ENCODE measurements at regions not wholly inside any gene's neighbourhood (a gene's known extent, or its start where the extent isn't known, plus 50 kb on each side); places are given as distances from the start of the nearest gene placed in this dataset.
A peak's percentile ranks its signal among the peaks of the same experiment; 100 is the strongest.

GRCh38 chr1:55326496-55327243 lies 111.5 kb upstream of the USP24 start:
- no peak overlapping the region for H3K4me3 Mint-ChIP-seq
- ATAC-seq (replicated peaks) = no peak
- no peak overlapping the region for H3K27ac Mint-ChIP-seq

DNA sequence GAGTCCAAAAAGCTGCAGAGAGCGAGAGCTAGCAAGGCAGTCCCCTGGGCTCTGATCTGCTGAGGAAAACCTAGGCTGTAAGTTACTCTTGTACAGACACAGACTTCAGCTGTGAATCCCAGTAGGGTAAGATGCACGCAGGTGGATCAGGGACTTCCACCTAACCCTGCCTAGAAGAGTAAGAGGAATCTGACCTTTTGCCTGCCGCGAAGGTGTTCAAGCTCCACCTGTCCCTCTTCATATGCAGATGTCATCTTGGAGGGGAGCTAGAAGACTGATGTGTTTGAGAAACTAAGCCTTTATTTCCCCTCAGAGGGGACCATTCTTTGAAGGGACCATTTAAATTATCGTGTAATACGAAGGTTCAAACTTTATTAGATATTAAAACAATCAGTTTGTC lies 108.6 kb upstream of the USP24 start:
- Mint-ChIP-seq H3K36me3 (peaks cover 0 to 4% of the 10 kb centered on the region in 2 donors), H3K4me1 (peaks cover 3 to 6% of the 10 kb centered on the region in 2 donors), H3K4me3 (no peak overlapping the region), H3K9me3 (no peaks in the 10 kb centered on the region), H3K27ac (no peak overlapping the region), H3K27me3 (peaks cover 7 to 24% of the 10 kb centered on the region in 2 donors)
- no peak for ATAC-seq (replicated peaks)
- DNase-seq = no peak

More at GRCh38 chr1:55326496-55327243, 111.5 kb upstream of the USP24 start:
- H3K9me3 Mint-ChIP-seq = no peaks in the 10 kb centered on the region
- no peak for DNase-seq
- H3K4me1 Mint-ChIP-seq = no peaks in the 10 kb centered on the region
- no peaks in the 10 kb centered on the region for H3K36me3 Mint-ChIP-seq
- H3K27me3 Mint-ChIP-seq = peaks cover 12 to 27% of the 10 kb centered on the region in 2 donors

DNA sequence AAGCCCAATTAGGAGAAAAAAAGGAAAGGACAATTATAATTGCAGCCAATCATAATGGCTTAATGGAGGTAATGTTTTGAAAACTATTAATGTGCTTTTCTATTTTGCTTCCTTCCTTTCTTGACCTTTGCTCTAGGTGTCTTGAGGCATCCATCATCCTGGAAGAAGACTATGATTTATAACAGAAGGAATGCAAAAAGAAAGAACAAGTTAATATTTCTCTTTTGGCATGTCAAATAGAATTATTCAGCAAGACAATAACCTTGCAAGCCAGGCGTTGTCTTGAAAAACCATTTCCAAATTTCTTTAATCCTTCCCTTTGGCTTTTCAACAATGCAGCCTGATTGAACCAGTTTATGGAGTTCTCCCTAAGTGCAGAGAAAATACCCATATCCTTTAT lies 107.7 kb upstream of the USP24 start:
- peaks cover 7 to 21% of the 10 kb centered on the region in 2 donors for H3K27me3 Mint-ChIP-seq
- peaks cover 0 to 4% of the 10 kb centered on the region in 2 donors for H3K36me3 Mint-ChIP-seq
- H3K9me3 Mint-ChIP-seq = no peaks in the 10 kb centered on the region
- ATAC-seq (replicated peaks) (no peak), DNase-seq (no peak)
- no peak overlapping the region for H3K27ac Mint-ChIP-seq
- H3K4me1 Mint-ChIP-seq = peaks cover 9 to 15% of the 10 kb centered on the region in 2 donors
- H3K4me3 Mint-ChIP-seq = no peak overlapping the region

GRCh38 chr1:55321942-55322341 lies 106.8 kb upstream of the USP24 start:
- Mint-ChIP-seq H3K27ac (no peak overlapping the region), H3K9me3 (no peaks in the 10 kb centered on the region), H3K4me1 (peaks cover 13 to 24% of the 10 kb centered on the region in 2 donors), H3K4me3 (no peak overlapping the region), H3K27me3 (peaks cover 7 to 15% of the 10 kb centered on the region in 2 donors), H3K36me3 (peaks cover 0 to 4% of the 10 kb centered on the region in 2 donors)
- ATAC-seq (replicated peaks) (no peak), DNase-seq (no peak)

GRCh38 chr1:55320891-55321290 lies 105.7 kb upstream of the USP24 start:
- DNase-seq (no peak), ATAC-seq (replicated peaks) (no peak)
- Mint-ChIP-seq H3K27me3 (peaks cover 0 to 7% of the 10 kb centered on the region in 2 donors), H3K4me1 (peaks cover 14 to 29% of the 10 kb centered on the region in 2 donors), H3K9me3 (no peaks in the 10 kb centered on the region), H3K27ac (no peak overlapping the region), H3K36me3 (peaks cover 0 to 4% of the 10 kb centered on the region in 2 donors), H3K4me3 (no peak overlapping the region)

DNA sequence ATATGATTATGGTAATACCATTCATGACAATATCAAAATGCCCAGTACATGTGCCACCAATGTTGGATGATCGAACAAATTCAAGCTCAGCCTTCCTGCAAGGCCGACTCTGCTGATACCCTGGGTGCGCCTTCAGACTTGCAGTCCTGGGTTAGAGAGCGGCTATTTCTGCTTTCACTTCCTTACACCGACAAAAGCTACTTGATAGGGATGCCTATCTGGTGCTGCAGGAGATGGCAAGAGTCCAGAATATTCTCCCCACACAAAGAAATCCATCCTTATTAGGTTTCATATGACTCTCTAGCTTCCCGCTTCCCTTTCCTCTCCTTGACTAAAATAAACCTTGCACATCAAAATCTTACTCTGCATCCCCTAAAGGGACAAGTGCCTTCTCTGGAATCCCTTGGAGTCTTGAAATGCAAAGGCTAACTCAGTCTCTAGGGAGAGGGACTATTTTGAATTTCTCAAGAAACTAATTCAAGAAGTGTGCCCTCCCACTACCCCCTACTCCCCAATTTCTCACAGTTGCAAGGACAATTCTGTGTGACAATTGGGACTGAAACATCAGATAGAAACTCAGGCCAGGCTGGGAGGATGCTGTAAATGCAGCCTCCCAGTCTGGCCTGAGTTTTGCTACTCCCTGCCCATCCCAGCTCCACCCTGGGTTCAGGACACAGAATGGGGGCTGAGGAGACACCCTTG lies 103.1 kb upstream of the USP24 start:
- Mint-ChIP-seq H3K4me3 (no peak overlapping the region), H3K9me3 (no peaks in the 10 kb centered on the region), H3K27ac (no peak overlapping the region), H3K4me1 (peaks cover 16 to 29% of the 10 kb centered on the region in 2 donors), H3K27me3 (no peaks in the 10 kb centered on the region), H3K36me3 (peaks cover 0 to 7% of the 10 kb centered on the region in 2 donors)
- DNase-seq = peak; percentile 6
- peak; percentile 90 to 91 for ATAC-seq (replicated peaks)

- Mint-ChIP-seq H3K27me3 (no peaks in the 10 kb centered on the region), H3K4me3 (no peak overlapping the region), H3K36me3 (peaks cover 0 to 7% of the 10 kb centered on the region in 2 donors), H3K4me1 (peaks cover 16 to 29% of the 10 kb centered on the region in 2 donors), H3K27ac (no peak overlapping the region), H3K9me3 (no peaks in the 10 kb centered on the region)
- DNase-seq (no peak), ATAC-seq (replicated peaks) (peak in 1 of 2 donors; percentile 21)
These were observed 102.5 kb upstream of the USP24 start for GRCh38 chr1:55317673-55318072.

DNA sequence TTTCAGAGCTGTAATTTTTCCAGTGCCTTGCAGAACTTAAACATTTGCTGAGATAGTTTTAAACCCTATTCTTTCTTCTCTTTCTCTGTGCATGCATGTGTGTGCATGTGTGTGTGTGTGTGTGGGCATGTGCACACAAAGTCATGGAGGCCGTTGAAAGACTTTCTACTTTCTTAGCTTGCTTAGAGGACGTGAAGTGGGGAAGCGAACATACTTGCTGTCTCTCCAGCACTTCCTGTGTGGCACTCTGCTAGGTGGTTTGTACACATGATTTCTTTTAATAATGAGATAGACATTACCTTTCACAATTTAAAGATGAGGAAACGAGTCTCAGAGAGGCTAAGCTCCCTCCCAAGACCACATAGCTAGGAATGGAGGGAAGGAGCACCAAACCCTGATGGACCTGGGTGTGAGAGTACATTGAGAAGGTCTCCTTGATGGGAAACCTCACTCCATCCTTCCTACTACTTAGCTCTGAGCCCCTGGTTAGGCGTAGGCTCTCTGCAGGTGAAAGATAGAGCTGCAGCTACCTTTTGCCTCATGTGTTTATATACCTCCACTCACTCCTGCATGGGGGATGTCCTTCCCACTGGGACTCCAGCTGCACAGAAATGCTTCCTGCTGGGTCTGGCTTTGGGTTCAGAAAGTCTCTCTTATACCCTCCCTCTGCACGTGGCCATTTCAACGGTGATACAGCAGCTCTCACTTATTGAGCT lies 101.9 kb upstream of the USP24 start:
- H3K27ac Mint-ChIP-seq = no peak overlapping the region
- H3K36me3 Mint-ChIP-seq = peaks cover 0 to 8% of the 10 kb centered on the region in 2 donors
- no peaks in the 10 kb centered on the region for H3K9me3 Mint-ChIP-seq
- H3K4me1 Mint-ChIP-seq = peaks cover 16 to 29% of the 10 kb centered on the region in 2 donors
- no peaks in the 10 kb centered on the region for H3K27me3 Mint-ChIP-seq
- no peak for DNase-seq
- ATAC-seq (replicated peaks) = no peak
- H3K4me3 Mint-ChIP-seq = no peak overlapping the region

DNA sequence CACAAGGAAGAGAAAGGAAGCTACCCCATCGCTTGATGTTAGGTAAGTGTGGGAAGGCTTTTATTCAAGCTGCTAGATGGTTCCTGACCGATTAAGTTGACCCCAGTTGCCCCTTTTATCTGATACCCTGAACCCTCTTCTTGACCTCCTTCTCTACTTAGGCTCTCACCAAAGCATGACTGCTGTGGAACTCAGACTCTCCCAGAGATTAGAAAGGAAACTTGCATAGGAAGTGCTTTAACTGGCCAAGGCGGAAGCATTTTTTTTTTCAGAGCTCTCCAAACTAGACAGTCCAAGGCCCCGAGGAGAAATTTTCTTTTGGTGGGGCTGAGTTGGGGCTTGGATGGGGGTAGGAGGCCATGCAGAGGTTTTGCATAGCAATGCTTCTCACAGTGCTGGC lies 101.3 kb upstream of the USP24 start:
- Mint-ChIP-seq H3K27ac (no peak overlapping the region), H3K4me1 (peaks cover 16 to 29% of the 10 kb centered on the region in 2 donors), H3K27me3 (no peaks in the 10 kb centered on the region), H3K36me3 (peaks cover 0 to 10% of the 10 kb centered on the region in 2 donors), H3K9me3 (no peaks in the 10 kb centered on the region), H3K4me3 (no peak overlapping the region)
- DNase-seq = no peak
- ATAC-seq (replicated peaks) = no peak

DNA sequence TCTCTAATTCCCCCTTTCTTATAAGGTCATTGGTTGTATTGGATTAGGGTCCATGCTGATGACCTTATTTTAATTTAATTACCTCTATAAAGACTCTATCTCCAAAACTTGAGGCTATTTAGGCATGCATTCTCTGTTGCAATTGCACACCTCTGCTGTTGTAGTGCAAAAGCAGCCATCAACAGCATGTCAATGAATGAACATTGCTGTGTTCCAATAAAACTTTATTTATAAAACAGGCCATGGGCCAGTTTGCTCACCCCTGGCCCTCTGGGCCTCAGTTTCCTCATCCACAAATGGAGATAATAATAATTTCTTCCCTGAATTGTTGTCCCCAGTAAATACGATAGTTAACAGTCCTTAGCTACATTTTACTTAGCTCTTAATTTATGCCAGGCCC lies 100.4 kb upstream of the USP24 start:
- H3K4me1 Mint-ChIP-seq = peaks cover 18 to 29% of the 10 kb centered on the region in 2 donors
- H3K27ac Mint-ChIP-seq = no peak overlapping the region
- peaks cover 0 to 14% of the 10 kb centered on the region in 2 donors for H3K36me3 Mint-ChIP-seq
- no peaks in the 10 kb centered on the region for H3K27me3 Mint-ChIP-seq
- ATAC-seq (replicated peaks) (no peak), DNase-seq (no peak)
- H3K4me3 Mint-ChIP-seq = no peak overlapping the region
- no peaks in the 10 kb centered on the region for H3K9me3 Mint-ChIP-seq

- peaks cover 18 to 29% of the 10 kb centered on the region in 2 donors for H3K4me1 Mint-ChIP-seq
- peaks cover 0 to 14% of the 10 kb centered on the region in 2 donors for H3K36me3 Mint-ChIP-seq
- no peak for DNase-seq
- no peaks in the 10 kb centered on the region for H3K9me3 Mint-ChIP-seq
- H3K27me3 Mint-ChIP-seq = no peaks in the 10 kb centered on the region
- ATAC-seq (replicated peaks) = no peak
- H3K27ac Mint-ChIP-seq = no peak overlapping the region
- no peak overlapping the region for H3K4me3 Mint-ChIP-seq
These were observed 99.6 kb upstream of the USP24 start for GRCh38 chr1:55314740-55315139.

DNA sequence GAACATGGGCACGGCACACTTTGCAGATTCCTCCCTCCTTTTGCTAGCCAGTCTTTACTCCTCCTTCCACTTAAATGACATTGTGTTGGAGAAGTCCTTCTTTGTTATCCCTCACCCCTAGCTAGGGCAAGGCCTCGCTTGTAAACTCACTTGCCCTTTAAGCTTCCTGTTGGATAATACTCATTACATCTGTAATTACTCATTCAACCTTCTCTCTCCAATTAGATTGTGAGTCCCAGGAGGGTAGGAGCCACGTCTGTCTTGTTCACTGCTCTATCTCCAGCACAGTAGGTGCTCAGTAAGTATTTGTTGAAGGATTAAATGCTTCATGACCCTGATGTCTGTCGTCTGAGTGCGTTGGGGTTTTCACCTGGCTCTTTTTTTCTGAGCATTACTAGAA lies 98.7 kb upstream of the USP24 start:
- Mint-ChIP-seq H3K9me3 (no peaks in the 10 kb centered on the region), H3K4me3 (no peak overlapping the region), H3K4me1 (peaks cover 16 to 25% of the 10 kb centered on the region in 2 donors), H3K27ac (no peak overlapping the region), H3K36me3 (peaks cover 0 to 11% of the 10 kb centered on the region in 2 donors), H3K27me3 (peaks cover 0 to under 1% of the 10 kb centered on the region in 2 donors)
- ATAC-seq (replicated peaks) (no peak), DNase-seq (no peak)

GRCh38 chr1:55311979-55312378 lies 96.8 kb upstream of the USP24 start:
- Mint-ChIP-seq H3K27me3 (peaks cover 5% of the 10 kb centered on the region in 2 donors), H3K27ac (no peak overlapping the region), H3K4me1 (peaks cover 5 to 6% of the 10 kb centered on the region in 2 donors), H3K9me3 (peaks cover 0 to 1% of the 10 kb centered on the region in 2 donors), H3K36me3 (peaks cover 0 to 10% of the 10 kb centered on the region in 2 donors), H3K4me3 (no peak overlapping the region)
- DNase-seq (no peak), ATAC-seq (replicated peaks) (no peak)

- H3K27ac Mint-ChIP-seq = peak overlapping the region; percentile 48
- peaks cover 5% of the 10 kb centered on the region in 2 donors for H3K27me3 Mint-ChIP-seq
- no peak overlapping the region for H3K4me3 Mint-ChIP-seq
- no peak for DNase-seq
- peaks cover 0 to 4% of the 10 kb centered on the region in 2 donors for H3K9me3 Mint-ChIP-seq
- peaks cover 0 to 10% of the 10 kb centered on the region in 2 donors for H3K36me3 Mint-ChIP-seq
- ATAC-seq (replicated peaks) = no peak
- peaks cover 0 to 5% of the 10 kb centered on the region in 2 donors for H3K4me1 Mint-ChIP-seq
These were observed 96.0 kb upstream of the USP24 start for GRCh38 chr1:55311057-55311641.
